Stimulated activated naive CD4-positive, alpha-beta T cell treated with Interleukin-2 at 50 U/mL for 16 hours (primary cell): ENCODE measurements at regions not wholly inside any gene's neighbourhood (a gene's known extent, or its start where the extent isn't known, plus 50 kb on each side); places are given as distances from the start of the nearest gene placed in this dataset.
"Not testable (repeated sequence)": the region's sequence is repeated elsewhere in the genome, so short reads cannot be mapped to it uniquely, and the experiment has no call there.

Experiments used
- DNase-seq: peaks from one replicate; lab custom pipeline; 2025; lab: John Stamatoyannopoulos, UW

- DNase-seq, result no peak
Measured at GRCh38 chr4:183816077-183816476, 89.0 kb upstream of the STOX2 start.

- DNase-seq, result no peak
Measured at GRCh38 chr4:183816882-183817509, 88.1 kb upstream of the STOX2 start.

GRCh38 chr4:183818591-183818990 is 86.5 kb upstream of the STOX2 start:
- not testable (repeated sequence) for DNase-seq

GRCh38 chr4:183821076-183821853 is 83.8 kb upstream of the STOX2 start:
- DNase-seq, result no peak

GRCh38 chr4:183823434-183823833 is 81.7 kb upstream of the STOX2 start:
- DNase-seq, result no peak

GRCh38 chr4:183825346-183825745 is 79.8 kb upstream of the STOX2 start:
- no peak for DNase-seq

GRCh38 chr4:183826461-183826860 is 78.6 kb upstream of the STOX2 start:
- DNase-seq, result no peak

- no peak for DNase-seq
Measured at GRCh38 chr4:183828125-183828524, 77.0 kb upstream of the STOX2 start.

- no peak for DNase-seq
Measured at GRCh38 chr4:183828839-183829238, 76.3 kb upstream of the STOX2 start.

GRCh38 chr4:183830438-183830985 is 74.6 kb upstream of the STOX2 start:
- DNase-seq, result no peak

- DNase-seq, result no peak
Measured at GRCh38 chr4:183831026-183831446, 74.1 kb upstream of the STOX2 start.

- DNase-seq, result no peak
Measured at GRCh38 chr4:183831683-183832082, 73.4 kb upstream of the STOX2 start.

- DNase-seq, result no peak
Measured at GRCh38 chr4:183832776-183833450, 72.2 kb upstream of the STOX2 start.

- DNase-seq, result no peak
Measured at GRCh38 chr4:183834252-183834651, 70.9 kb upstream of the STOX2 start.

- DNase-seq, result no peak
Measured at GRCh38 chr4:183837222-183837621, 67.9 kb upstream of the STOX2 start.

- DNase-seq, result no peak
Measured at GRCh38 chr4:183838987-183839712, 66.0 kb upstream of the STOX2 start.

GRCh38 chr4:183840311-183840710 is 64.8 kb upstream of the STOX2 start:
- peak; percentile 41 for DNase-seq

GRCh38 chr4:183841001-183841400 is 64.1 kb upstream of the STOX2 start:
- DNase-seq, result no peak

- no peak for DNase-seq
Measured at GRCh38 chr4:183842129-183842528, 63.0 kb upstream of the STOX2 start.

- DNase-seq, result no peak
Measured at GRCh38 chr4:183843248-183843671, 61.8 kb upstream of the STOX2 start.

- DNase-seq, result no peak
Measured at GRCh38 chr4:183846951-183847350, 58.2 kb upstream of the STOX2 start.

- DNase-seq, result no peak
Measured at GRCh38 chr4:183848805-183849204, 56.3 kb upstream of the STOX2 start.
